ENCODE measurements at regions not wholly inside any gene's neighbourhood (a gene's known extent, or its start where the extent isn't known, plus 50 kb on each side); places are given as distances from the start of the nearest gene placed in this dataset.

DNA sequence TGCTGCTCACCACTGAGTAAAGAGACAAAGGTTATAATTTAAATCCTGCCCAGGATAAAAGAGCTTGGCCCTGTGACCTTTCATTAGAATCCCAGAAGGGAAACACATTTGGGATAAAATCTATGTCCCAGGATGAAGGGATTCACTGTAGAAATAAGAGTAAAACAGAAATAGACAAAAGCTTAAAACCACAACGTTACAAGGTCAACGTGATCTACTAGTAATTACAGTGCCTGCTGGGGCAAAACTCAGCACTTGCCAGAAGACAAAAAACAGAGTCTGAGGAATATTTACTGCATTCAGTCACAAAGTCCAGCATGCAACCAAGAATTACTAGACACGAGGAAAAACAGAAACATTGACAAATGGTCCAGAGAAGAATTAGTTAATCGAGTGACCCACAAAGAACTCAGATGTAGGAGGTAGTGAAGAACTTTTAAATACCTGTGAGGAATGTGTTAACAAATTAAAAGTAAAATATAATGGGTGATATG, 982.3 kb downstream of the GATA3 start:
- no peak overlapping the region for H2BK20ac ChIP-seq (ENCODE audit: low read depth, low read length)
- no peak overlapping the region for H3K4me2 ChIP-seq (ENCODE audit: low read depth, low read length)
- no peaks in the 10 kb centered on the region for H3K27me3 ChIP-seq (ENCODE audit: control insufficient read depth, insufficient read depth, low read length)
- no peak for DNase-seq
- BruUV-seq (replicated peaks): no TSS peak
- intact Hi-C loops (cut with micrococcal nuclease) (no loop called here), dilution Hi-C loops (cut with HindIII; ENCODE audit: low sequenced_read_pairs, unreplicated experiment) (no loop called here), in situ Hi-C loops (cut with MboI; ENCODE audit: low sequenced_read_pairs) (no loop called here)
- H3K18ac ChIP-seq (ENCODE audit: low read depth, low read length): no peak overlapping the region
- no peak overlapping the region for H2AK9ac ChIP-seq (replicated peaks; ENCODE audit: low read depth, low read length, poor library complexity)
- no peak overlapping the region for H3K4ac ChIP-seq (ENCODE audit: low read depth, low read length)
- TF ChIP-seq SMC3 (IDR thresholded peaks at IDR 0.05; ENCODE audit: low read depth, low read length) (no peak), FOS (IDR thresholded peaks at IDR 0.05; ENCODE audit: low read depth, low read length) (no peak), CEBPB (IDR thresholded peaks at IDR 0.05; ENCODE audit: low read depth, low read length) (no peak), RCOR1 (IDR thresholded peaks at IDR 0.05; ENCODE audit: insufficient replicate concordance, low read length) (no peak), MAFK (IDR thresholded peaks at IDR 0.05; ENCODE audit: low read depth, low read length) (no peak), RAD21 (IDR thresholded peaks at IDR 0.05; ENCODE audit: low read length) (no peak), CHD1 (IDR thresholded peaks at IDR 0.05; ENCODE audit: low read depth, low read length) (no peak), RFX5 (IDR thresholded peaks at IDR 0.05; ENCODE audit: low read depth, low read length) (no peak), POLR2A (IDR thresholded peaks at IDR 0.05; ENCODE audit: low read depth, low read length) (no peak), BHLHE40 (IDR thresholded peaks at IDR 0.05; ENCODE audit: low read depth, low read length) (no peak), MXI1 (IDR thresholded peaks at IDR 0.05; ENCODE audit: borderline replicate concordance, low read depth, low read length) (no peak), NFE2L2 (IDR thresholded peaks at IDR 0.05; ENCODE audit: low read depth, low read length) (no peak)
- TF ChIP-seq, protein P1, sequence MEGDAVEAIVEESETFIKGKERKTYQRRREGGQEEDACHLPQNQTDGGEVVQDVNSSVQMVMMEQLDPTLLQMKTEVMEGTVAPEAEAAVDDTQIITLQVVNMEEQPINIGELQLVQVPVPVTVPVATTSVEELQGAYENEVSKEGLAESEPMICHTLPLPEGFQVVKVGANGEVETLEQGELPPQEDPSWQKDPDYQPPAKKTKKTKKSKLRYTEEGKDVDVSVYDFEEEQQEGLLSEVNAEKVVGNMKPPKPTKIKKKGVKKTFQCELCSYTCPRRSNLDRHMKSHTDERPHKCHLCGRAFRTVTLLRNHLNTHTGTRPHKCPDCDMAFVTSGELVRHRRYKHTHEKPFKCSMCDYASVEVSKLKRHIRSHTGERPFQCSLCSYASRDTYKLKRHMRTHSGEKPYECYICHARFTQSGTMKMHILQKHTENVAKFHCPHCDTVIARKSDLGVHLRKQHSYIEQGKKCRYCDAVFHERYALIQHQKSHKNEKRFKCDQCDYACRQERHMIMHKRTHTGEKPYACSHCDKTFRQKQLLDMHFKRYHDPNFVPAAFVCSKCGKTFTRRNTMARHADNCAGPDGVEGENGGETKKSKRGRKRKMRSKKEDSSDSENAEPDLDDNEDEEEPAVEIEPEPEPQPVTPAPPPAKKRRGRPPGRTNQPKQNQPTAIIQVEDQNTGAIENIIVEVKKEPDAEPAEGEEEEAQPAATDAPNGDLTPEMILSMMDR (conservative IDR thresholded peaks at IDR 0.05; ENCODE audit: low read depth, low read length): no peak
- TF ChIP-seq, protein P2, sequence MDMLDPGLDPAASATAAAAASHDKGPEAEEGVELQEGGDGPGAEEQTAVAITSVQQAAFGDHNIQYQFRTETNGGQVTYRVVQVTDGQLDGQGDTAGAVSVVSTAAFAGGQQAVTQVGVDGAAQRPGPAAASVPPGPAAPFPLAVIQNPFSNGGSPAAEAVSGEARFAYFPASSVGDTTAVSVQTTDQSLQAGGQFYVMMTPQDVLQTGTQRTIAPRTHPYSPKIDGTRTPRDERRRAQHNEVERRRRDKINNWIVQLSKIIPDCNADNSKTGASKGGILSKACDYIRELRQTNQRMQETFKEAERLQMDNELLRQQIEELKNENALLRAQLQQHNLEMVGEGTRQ (IDR thresholded peaks at IDR 0.05; ENCODE audit: low read depth, low read length): no peak
- TF ChIP-seq, protein P3, sequence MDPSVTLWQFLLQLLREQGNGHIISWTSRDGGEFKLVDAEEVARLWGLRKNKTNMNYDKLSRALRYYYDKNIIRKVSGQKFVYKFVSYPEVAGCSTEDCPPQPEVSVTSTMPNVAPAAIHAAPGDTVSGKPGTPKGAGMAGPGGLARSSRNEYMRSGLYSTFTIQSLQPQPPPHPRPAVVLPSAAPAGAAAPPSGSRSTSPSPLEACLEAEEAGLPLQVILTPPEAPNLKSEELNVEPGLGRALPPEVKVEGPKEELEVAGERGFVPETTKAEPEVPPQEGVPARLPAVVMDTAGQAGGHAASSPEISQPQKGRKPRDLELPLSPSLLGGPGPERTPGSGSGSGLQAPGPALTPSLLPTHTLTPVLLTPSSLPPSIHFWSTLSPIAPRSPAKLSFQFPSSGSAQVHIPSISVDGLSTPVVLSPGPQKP (IDR thresholded peaks at IDR 0.05; ENCODE audit: borderline replicate concordance, low read depth, low read length): no peak
- no peak overlapping the region for H4K5ac ChIP-seq (ENCODE audit: low read depth, low read length)
- no peak overlapping the region for H2BK120ac ChIP-seq (ENCODE audit: low read depth, low read length)
- H2AFZ ChIP-seq (replicated peaks; ENCODE audit: low read length, poor library complexity): no peak overlapping the region
- no peak overlapping the region for H2AK5ac ChIP-seq (ENCODE audit: low read depth, low read length)
- ATAC-seq (ENCODE audit: low read depth): no peak
- H4K8ac ChIP-seq (ENCODE audit: low read depth in 2 of 2, low read length in 2 of 2): no peak overlapping the region
- no peak overlapping the region for H2BK5ac ChIP-seq (ENCODE audit: low read depth, low read length, poor library complexity, severe bottlenecking)
- WGBS, 2 experiments (ENCODE audit: extremely low coverage in 2 of 2, insufficient read length in 1 of 2): no CpG with 5 or more reads among the region's 4 CpGs
- H3K36me3 ChIP-seq (ENCODE audit: control insufficient read depth, insufficient read depth, low read length): no peaks in the 10 kb centered on the region
- H3K23ac ChIP-seq (ENCODE audit: low read depth, low read length): no peak overlapping the region
- no peak overlapping the region for H3K27ac ChIP-seq (ENCODE audit: insufficient read depth, low read length)
- ChIA-PET CTCF (no interaction called here), POLR2A (ENCODE audit: unreplicated experiment) (no interaction called here)
- H3K4me1 ChIP-seq (ENCODE audit: control insufficient read depth, insufficient read depth, low read length): no peaks in the 10 kb centered on the region
- H4K20me1 ChIP-seq (ENCODE audit: insufficient read depth, low read length): no peaks in the 10 kb centered on the region
- no peak overlapping the region for H4K91ac ChIP-seq (ENCODE audit: insufficient read depth, low read depth, low read length)
- H3K9me1 ChIP-seq (ENCODE audit: insufficient read depth, low read length): no peaks in the 10 kb centered on the region
- H3K9me3 ChIP-seq (ENCODE audit: control insufficient read depth, insufficient read depth, low read length): peaks cover 12% of the 10 kb centered on the region
- H3K56ac ChIP-seq (ENCODE audit: extremely low read depth, insufficient read depth, low read length): no peak overlapping the region
- H3K14ac ChIP-seq (replicated peaks; ENCODE audit: low read depth, low read length): no peak overlapping the region
- H3K4me3 ChIP-seq (ENCODE audit: insufficient read depth, low read depth, low read length): no peak overlapping the region
- no peak overlapping the region for H3K9ac ChIP-seq (ENCODE audit: low read depth, low read length)
- no peaks in the 10 kb centered on the region for H3K79me1 ChIP-seq (ENCODE audit: low read depth in 1 of 2, low read length in 2 of 2)
- no peak overlapping the region for H2BK15ac ChIP-seq (ENCODE audit: low read depth, low read length)

Data from IMR-90 (cell line).